Adipocyte (in vitro differentiated cells): ENCODE measurements at regions not wholly inside any gene's neighbourhood (a gene's known extent, or its start where the extent isn't known, plus 50 kb on each side); places are given as distances from the start of the nearest gene placed in this dataset.

Source experiments
- DNase-seq: peaks from one replicate; pipeline ENCODE4 v3.0.0-alpha.2; 2015; ENCODE audit warnings: low read depth
- H3K27me3 ChIP-seq: replicated peaks from 2 replicates; pipeline ENCODE4 v1.7.0; 2013; ENCODE audit warnings: mild to moderate bottlenecking, low read length, moderate library complexity; ENCODE audit not compliant: control insufficient read depth, insufficient read depth
- H3K36me3 ChIP-seq: 2 replicates; pipeline ENCODE4 v1.7.0; 2013; ENCODE audit warnings: low read length, mild to moderate bottlenecking, moderate library complexity; ENCODE audit not compliant: control insufficient read depth, insufficient read depth, severe bottlenecking
- H3K4me1 ChIP-seq: 2 replicates; pipeline ENCODE4 v1.7.0; 2013; ENCODE audit warnings: mild to moderate bottlenecking, low read length, moderate library complexity; ENCODE audit not compliant: control insufficient read depth, insufficient read depth
- H3K4me3 ChIP-seq: 2 replicates; pipeline ENCODE4 v1.7.0; 2013; ENCODE audit warnings: mild to moderate bottlenecking, low read length, moderate library complexity
- H3K9ac ChIP-seq: 2 replicates; pipeline ENCODE4 v1.7.0; 2013; ENCODE audit warnings: mild to moderate bottlenecking, low read length, moderate library complexity
- H3K9me3 ChIP-seq: 2 replicates; pipeline ENCODE4 v1.7.0; 2013; ENCODE audit warnings: mild to moderate bottlenecking, low read length, moderate library complexity; ENCODE audit not compliant: control insufficient read depth

DNA sequence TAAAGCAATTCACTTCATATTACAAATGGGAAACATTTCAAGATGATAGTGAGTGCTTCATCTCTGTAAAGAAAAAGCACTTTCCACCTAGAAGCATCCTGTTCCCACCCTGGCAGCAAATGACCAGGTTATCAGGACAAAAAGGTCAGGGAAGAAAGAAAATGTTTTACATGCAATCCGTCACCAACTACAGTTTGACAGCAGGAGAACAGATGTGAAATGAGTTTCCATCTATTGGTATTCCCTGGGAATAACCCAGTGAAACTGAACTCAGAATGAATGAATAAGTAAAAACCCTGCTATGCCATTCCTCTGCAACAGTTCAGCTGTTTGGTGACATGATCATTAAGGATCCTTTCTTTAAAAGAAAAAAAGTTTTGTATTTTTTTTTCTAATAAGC lies 67.6 kb downstream of the HTR1A start:
- Histone ChIP-seq H3K9me3 (no peaks in the 10 kb centered on the region), H3K4me1 (no peaks in the 10 kb centered on the region), H3K9ac (no peak overlapping the region), H3K27me3 (no peaks in the 10 kb centered on the region), H3K36me3 (no peaks in the 10 kb centered on the region), H3K4me3 (no peak overlapping the region)
- DNase-seq, result no peak

DNA sequence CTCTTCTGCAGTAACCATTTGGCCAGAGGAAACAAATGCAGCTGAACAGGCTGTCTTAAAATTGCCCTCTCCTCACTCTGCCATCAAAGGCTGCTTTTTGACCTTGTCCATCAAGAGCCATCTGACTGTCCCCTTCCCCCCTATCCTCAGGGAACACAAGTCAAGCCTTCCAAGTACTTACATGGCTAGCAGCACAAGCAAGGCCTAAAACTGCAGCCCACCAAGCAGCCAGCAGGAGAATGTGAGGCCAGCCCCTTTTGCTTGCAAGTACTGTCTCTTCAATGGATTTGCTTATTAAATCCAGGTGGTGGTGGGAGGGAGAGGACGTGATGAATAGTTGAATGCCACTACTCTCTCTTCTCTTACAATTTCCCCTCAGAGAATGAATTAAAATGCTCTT lies 83.5 kb downstream of the HTR1A start:
- H3K9me3 ChIP-seq, result peaks cover 4% of the 10 kb centered on the region
- no peaks in the 10 kb centered on the region for H3K4me1 ChIP-seq
- H3K36me3 ChIP-seq, result no peaks in the 10 kb centered on the region
- H3K9ac ChIP-seq, result no peak overlapping the region
- H3K27me3 ChIP-seq, result no peaks in the 10 kb centered on the region
- no peak for DNase-seq
- no peak overlapping the region for H3K4me3 ChIP-seq

DNA sequence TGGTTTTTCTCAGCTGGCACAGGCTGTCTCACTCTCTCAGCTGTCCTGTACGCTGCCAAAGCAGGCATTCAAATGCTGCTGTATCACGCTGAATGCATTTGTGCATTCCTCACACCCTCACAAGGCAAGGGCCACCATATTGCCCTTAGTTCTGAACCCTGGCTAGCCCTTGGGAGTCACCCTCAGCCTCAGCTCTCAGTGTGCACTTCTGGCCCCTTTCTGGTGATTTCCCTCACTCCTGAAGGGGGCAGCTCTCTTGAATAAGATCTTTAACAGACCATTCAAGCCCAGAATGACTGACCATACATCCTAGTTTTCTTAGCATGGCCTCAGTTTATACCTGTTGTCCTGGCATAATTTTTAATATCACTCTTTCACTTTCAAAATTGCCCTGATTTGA lies 84.3 kb downstream of the HTR1A start:
- peaks cover 4% of the 10 kb centered on the region for H3K9me3 ChIP-seq
- no peak for DNase-seq
- H3K9ac ChIP-seq, result no peak overlapping the region
- H3K4me3 ChIP-seq, result no peak overlapping the region
- H3K36me3 ChIP-seq, result no peaks in the 10 kb centered on the region
- no peaks in the 10 kb centered on the region for H3K27me3 ChIP-seq
- no peaks in the 10 kb centered on the region for H3K4me1 ChIP-seq

- H3K4me1 ChIP-seq, result no peaks in the 10 kb centered on the region
- no peaks in the 10 kb centered on the region for H3K27me3 ChIP-seq
- H3K9ac ChIP-seq, result no peak overlapping the region
- H3K9me3 ChIP-seq, result peaks cover 30% of the 10 kb centered on the region
- H3K4me3 ChIP-seq, result no peak overlapping the region
- DNase-seq, result no peak
- no peaks in the 10 kb centered on the region for H3K36me3 ChIP-seq
Measured at GRCh38 chr5:63860379-63860778, 101.9 kb downstream of the HTR1A start.

DNA sequence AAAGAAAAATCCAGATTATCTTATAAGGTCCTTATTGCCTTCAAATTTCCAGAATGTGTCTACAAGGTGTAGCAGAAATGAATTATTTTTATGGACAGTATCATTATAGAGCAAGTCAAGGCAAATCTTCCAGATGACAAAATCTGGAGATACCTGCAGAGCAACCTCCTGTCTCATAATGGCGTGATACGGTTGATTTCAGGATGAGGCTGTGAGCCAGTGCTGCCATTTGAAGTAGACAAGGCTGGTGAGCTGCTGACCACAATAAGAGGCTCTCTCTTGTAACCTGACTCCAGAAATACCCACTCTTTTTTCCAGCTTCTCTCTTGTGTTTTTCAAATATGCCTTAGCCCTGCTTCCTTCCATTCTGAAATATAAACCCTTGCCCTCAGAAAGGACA lies 108.2 kb downstream of the HTR1A start:
- H3K9ac ChIP-seq, result no peak overlapping the region
- H3K4me1 ChIP-seq, result no peaks in the 10 kb centered on the region
- H3K27me3 ChIP-seq, result no peaks in the 10 kb centered on the region
- H3K9me3 ChIP-seq, result peaks cover 4% of the 10 kb centered on the region
- no peaks in the 10 kb centered on the region for H3K36me3 ChIP-seq
- no peak overlapping the region for H3K4me3 ChIP-seq
- no peak for DNase-seq

DNA sequence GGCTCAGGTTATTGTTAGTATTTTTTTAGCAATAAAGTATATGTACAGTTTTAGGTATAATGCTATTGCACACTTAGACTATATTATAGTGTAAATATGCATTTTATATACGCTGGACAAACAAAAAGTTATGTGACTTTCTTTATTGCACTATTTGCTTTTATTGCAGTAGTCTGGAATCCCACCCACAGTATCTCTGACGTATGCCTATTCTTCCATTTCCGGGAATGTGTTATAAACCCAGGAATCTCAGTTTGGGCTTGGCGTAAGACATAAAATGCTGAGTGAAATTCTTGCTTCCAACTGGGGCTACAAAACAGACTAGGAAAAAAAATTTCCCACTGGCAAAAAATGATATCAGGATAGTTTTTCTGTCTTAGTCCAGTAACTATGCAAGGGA lies 119.1 kb downstream of the HTR1A start:
- Histone ChIP-seq H3K27me3 (no peaks in the 10 kb centered on the region), H3K36me3 (no peaks in the 10 kb centered on the region), H3K9me3 (no peaks in the 10 kb centered on the region), H3K4me3 (no peak overlapping the region), H3K9ac (no peak overlapping the region), H3K4me1 (no peaks in the 10 kb centered on the region)
- no peak for DNase-seq

GRCh38 chr5:63837437-63837836 lies 124.8 kb downstream of the HTR1A start:
- Histone ChIP-seq H3K36me3 (no peaks in the 10 kb centered on the region), H3K4me1 (no peaks in the 10 kb centered on the region), H3K4me3 (no peak overlapping the region), H3K9ac (no peak overlapping the region), H3K27me3 (no peaks in the 10 kb centered on the region), H3K9me3 (no peaks in the 10 kb centered on the region)
- no peak for DNase-seq

DNA sequence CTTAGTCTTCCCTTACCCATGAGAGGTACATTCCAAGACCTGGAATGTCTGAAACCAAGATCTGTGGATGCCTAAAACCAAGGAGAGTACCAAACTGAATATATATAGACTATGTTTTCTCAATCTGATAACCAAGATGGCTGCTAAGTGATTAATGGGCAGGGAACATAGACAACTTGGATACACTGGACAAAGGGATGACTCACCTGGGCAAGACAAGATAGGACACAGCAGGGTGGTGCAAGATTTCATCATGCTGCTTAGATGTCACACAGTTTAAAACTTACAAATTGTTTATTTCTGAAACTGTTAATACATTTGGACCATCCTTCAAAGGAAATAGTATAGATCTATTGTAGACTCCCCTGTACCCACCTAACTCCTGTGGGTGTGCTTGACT lies 130.9 kb downstream of the HTR1A start:
- Histone ChIP-seq H3K9ac (no peak overlapping the region), H3K4me3 (no peak overlapping the region), H3K4me1 (no peaks in the 10 kb centered on the region), H3K27me3 (no peaks in the 10 kb centered on the region), H3K9me3 (no peaks in the 10 kb centered on the region), H3K36me3 (no peaks in the 10 kb centered on the region)
- DNase-seq, result no peak

GRCh38 chr5:63825984-63826383 lies 136.3 kb downstream of the HTR1A start:
- Histone ChIP-seq H3K4me3 (no peak overlapping the region), H3K9ac (no peak overlapping the region), H3K36me3 (no peaks in the 10 kb centered on the region), H3K9me3 (no peaks in the 10 kb centered on the region), H3K27me3 (no peaks in the 10 kb centered on the region), H3K4me1 (no peaks in the 10 kb centered on the region)
- DNase-seq, result no peak

DNA sequence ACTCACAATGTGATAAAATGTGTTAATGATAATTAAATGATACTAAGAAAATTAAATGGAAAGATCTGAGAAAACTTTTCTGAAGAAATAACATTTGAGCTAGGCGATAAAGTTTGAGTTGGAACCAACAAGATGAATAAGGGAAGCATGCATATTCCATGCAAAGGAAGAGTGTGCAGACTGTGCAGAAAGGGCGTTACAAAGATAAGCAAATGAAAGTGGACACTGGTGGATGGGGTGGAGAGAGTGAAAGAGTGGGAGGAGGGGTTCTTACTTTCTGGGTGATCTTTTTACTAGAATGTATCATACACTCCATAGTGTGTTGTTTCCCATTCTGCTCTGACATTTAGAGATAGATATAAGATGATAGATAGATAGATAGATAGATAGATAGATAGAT lies 138.7 kb downstream of the HTR1A start:
- no peaks in the 10 kb centered on the region for H3K36me3 ChIP-seq
- DNase-seq, result no peak
- H3K4me1 ChIP-seq, result no peaks in the 10 kb centered on the region
- no peaks in the 10 kb centered on the region for H3K27me3 ChIP-seq
- no peaks in the 10 kb centered on the region for H3K9me3 ChIP-seq
- H3K9ac ChIP-seq, result no peak overlapping the region
- H3K4me3 ChIP-seq, result no peak overlapping the region

DNA sequence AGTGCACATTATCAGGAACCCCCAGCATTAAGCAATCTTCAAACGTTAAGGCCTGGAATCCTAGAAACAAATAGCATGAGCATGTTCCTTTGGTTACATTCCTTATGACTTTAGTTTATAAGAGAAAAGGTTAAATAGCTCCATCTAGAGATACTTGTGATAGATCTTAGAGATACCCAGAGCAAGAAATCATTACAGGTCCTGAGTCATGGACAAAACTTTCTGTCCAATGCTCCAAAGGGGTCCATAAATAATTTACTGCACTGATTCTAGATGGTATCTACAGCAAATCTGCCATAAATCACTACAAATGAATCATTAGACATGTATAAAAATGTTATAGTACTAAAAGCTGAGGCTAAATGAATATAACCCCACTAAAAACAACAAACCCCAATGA lies 139.6 kb downstream of the HTR1A start:
- Histone ChIP-seq H3K4me3 (no peak overlapping the region), H3K9me3 (no peaks in the 10 kb centered on the region)
- no peak for DNase-seq

GRCh38 chr5:63820577-63820976 lies 141.7 kb downstream of the HTR1A start:
- DNase-seq, result no peak
- H3K4me3 ChIP-seq, result no peak overlapping the region
- H3K9me3 ChIP-seq, result no peaks in the 10 kb centered on the region
- no peaks in the 10 kb centered on the region for H3K36me3 ChIP-seq
- H3K27me3 ChIP-seq, result no peaks in the 10 kb centered on the region
- no peaks in the 10 kb centered on the region for H3K4me1 ChIP-seq
- H3K9ac ChIP-seq, result no peak overlapping the region

More for the DNA sequence above, 139.6 kb downstream of the HTR1A start:
- Histone ChIP-seq H3K4me1 (no peaks in the 10 kb centered on the region), H3K9ac (no peak overlapping the region), H3K27me3 (no peaks in the 10 kb centered on the region), H3K36me3 (no peaks in the 10 kb centered on the region)
